ENCODE measurements at regions not wholly inside any gene's neighbourhood (a gene's known extent, or its start where the extent isn't known, plus 50 kb on each side); places are given as distances from the start of the nearest gene placed in this dataset.

DNA sequence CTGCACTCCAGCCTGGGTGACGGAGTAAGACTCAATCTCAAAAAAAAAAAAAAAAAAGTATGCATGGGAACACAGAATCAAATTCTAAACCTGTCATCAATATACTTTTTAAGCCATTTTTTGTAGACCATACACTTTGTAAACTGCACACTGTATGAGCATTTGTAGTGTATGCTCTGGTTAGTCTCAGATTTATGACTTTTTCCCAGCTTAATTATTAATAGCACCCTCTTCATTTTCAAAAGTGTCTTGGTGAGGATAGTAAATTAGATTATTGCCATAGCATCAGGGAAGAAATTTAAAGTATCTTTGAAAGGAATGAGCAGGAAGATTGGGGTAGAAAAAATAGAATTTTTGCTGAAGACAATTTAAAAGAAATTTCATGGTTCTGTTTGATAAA is 330.8 kb upstream of the RSPO3 start:
- Histone ChIP-seq H3K9me3 (no peaks in the 10 kb centered on the region), H3K4me3 (no peak overlapping the region), H3K36me3 (no peaks in the 10 kb centered on the region), H3K27ac (no peak overlapping the region), H3K4me1 (ENCODE audit: insufficient read depth) (no peaks in the 10 kb centered on the region), H3K27me3 (no peaks in the 10 kb centered on the region)
- WGBS, 3 donors = 95 to 100% (median 97%) methylated on average over 1 of the region's 1 CpG
- no peak for TF ChIP-seq POLR2A (IDR thresholded peaks at IDR 0.05)
- TF ChIP-seq EP300 (IDR thresholded peaks at IDR 0.05) = no peak
- TF ChIP-seq, protein P1, sequence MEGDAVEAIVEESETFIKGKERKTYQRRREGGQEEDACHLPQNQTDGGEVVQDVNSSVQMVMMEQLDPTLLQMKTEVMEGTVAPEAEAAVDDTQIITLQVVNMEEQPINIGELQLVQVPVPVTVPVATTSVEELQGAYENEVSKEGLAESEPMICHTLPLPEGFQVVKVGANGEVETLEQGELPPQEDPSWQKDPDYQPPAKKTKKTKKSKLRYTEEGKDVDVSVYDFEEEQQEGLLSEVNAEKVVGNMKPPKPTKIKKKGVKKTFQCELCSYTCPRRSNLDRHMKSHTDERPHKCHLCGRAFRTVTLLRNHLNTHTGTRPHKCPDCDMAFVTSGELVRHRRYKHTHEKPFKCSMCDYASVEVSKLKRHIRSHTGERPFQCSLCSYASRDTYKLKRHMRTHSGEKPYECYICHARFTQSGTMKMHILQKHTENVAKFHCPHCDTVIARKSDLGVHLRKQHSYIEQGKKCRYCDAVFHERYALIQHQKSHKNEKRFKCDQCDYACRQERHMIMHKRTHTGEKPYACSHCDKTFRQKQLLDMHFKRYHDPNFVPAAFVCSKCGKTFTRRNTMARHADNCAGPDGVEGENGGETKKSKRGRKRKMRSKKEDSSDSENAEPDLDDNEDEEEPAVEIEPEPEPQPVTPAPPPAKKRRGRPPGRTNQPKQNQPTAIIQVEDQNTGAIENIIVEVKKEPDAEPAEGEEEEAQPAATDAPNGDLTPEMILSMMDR (IDR thresholded peaks at IDR 0.05) = no peak
- DNase-seq = no peak
- intact Hi-C loops (cut with DNase I) = no loop called here

DNA sequence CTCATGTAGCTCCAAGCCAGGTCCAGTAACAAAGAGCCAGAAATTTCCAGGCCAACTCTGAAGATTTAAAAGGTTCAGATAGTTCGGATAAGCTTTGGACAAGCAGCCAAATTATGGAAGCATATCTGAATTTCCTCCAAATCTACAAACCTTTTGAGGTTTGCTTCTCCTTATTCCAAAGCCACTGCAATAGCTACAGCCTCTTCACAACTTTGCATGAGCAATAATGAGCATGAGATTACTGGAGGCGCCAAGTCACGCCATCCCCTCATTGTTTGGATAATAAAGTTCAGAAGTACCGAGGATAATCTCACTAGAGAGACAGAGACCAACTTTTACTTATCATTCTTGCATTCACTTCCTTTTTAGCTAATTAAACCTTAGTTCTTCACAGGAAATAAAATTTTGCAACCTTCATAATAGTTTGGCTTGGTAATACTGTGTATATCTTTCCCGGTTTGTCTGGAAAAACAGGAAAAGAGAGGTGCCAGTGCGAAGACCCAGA is 329.6 kb upstream of the RSPO3 start:
- Histone ChIP-seq H3K9me3 (no peaks in the 10 kb centered on the region), H3K27me3 (no peaks in the 10 kb centered on the region), H3K36me3 (no peaks in the 10 kb centered on the region), H3K4me3 (no peak overlapping the region), H3K27ac (no peak overlapping the region), H3K4me1 (ENCODE audit: insufficient read depth) (no peaks in the 10 kb centered on the region)
- TF ChIP-seq POLR2A (IDR thresholded peaks at IDR 0.05) (no peak), EP300 (IDR thresholded peaks at IDR 0.05) (no peak)
- TF ChIP-seq, protein P1 (IDR thresholded peaks at IDR 0.05) = no peak
- WGBS, 3 donors = 23 to 28% (median 25%) methylated on average over 6 of the region's 6 CpGs
- DNase-seq = no peak
- intact Hi-C loops (cut with DNase I) = no loop called here

DNA sequence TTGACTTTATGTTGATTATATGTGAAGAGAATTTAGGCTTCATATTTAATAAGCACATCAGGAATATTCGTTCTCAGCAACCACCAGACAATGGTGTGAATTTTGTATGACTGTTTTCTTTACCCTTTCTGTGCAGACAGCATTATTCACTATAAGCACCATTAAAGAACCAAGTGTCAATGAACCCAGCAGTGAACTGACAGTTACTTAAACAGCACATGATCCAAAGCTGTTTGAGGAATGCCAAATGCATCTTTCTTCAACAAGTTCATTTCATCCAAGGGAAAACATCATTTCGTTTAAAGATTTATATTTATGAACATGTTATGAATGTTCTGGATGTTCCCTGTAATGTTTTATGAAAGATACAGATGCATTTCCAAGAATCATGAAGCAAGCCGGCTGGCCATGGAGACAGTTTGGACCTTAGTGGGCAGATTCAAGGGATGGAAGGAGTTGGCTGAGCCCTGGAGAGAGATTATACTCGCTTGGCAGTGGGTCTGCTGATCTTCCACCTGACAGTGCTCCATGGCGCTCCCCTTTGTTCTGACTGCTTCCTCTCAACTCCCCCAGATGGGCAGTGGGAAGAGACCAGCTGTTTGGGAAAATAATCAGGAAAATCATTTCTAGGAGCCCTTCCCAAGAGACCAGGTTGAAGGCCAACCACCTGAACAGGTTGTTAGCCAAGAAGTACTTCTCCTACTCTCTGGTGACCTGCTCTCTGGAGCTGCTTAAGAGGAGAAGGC is 326.0 kb upstream of the RSPO3 start:
- WGBS, 3 donors = 44 to 53% (median 45%) methylated on average over 5 of the region's 5 CpGs
- Histone ChIP-seq H3K27me3 (no peaks in the 10 kb centered on the region), H3K27ac (no peak overlapping the region), H3K4me3 (no peak overlapping the region), H3K36me3 (no peaks in the 10 kb centered on the region), H3K9me3 (no peaks in the 10 kb centered on the region), H3K4me1 (ENCODE audit: insufficient read depth) (no peaks in the 10 kb centered on the region)
- TF ChIP-seq, protein P1 (IDR thresholded peaks at IDR 0.05) = no peak
- no peak for TF ChIP-seq EP300 (IDR thresholded peaks at IDR 0.05)
- TF ChIP-seq POLR2A (IDR thresholded peaks at IDR 0.05) = no peak
- intact Hi-C loops (cut with DNase I) = no loop called here
- DNase-seq = no peak

DNA sequence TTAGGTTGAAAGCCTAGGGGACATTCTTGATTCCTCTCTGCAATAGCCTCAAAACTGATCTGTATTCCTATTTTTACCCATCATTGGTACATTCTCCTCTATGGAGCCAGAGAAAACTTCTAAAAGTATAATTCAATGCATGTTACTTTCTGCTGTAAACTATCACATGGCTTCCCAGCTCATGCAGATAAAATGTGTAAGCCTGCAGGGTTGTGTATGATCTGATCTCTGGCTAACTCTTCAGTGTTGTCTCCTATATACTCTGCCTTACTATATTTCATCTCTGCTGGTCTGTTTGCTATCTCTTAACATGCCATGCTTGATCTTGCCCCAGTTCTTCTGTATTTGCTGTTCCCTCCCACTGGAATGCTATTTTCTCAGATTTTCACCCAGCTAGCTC is 323.3 kb upstream of the RSPO3 start:
- no peak overlapping the region for H3K27ac ChIP-seq
- no peaks in the 10 kb centered on the region for H3K4me1 ChIP-seq (ENCODE audit: insufficient read depth)
- no peaks in the 10 kb centered on the region for H3K36me3 ChIP-seq
- DNase-seq = no peak
- H3K9me3 ChIP-seq = no peaks in the 10 kb centered on the region
- H3K4me3 ChIP-seq = no peak overlapping the region
- intact Hi-C loops (cut with DNase I) = no loop called here
- TF ChIP-seq POLR2A (IDR thresholded peaks at IDR 0.05) = no peak
- TF ChIP-seq, protein P1 (IDR thresholded peaks at IDR 0.05) = no peak
- TF ChIP-seq EP300 (IDR thresholded peaks at IDR 0.05) = no peak
- H3K27me3 ChIP-seq = no peaks in the 10 kb centered on the region
